ENCODE measurements at regions not wholly inside any gene's neighbourhood (a gene's known extent, or its start where the extent isn't known, plus 50 kb on each side); places are given as distances from the start of the nearest gene placed in this dataset.

GRCh38 chr1:232486006-232486405 lies 143.9 kb downstream of the SIPA1L2 start:
- TF ChIP-seq EP300 (IDR thresholded peaks at IDR 0.05; ENCODE audit: borderline replicate concordance) (no peak), FOXM1 (IDR thresholded peaks at IDR 0.05; ENCODE audit: borderline replicate concordance, low read depth) (no peak), CEBPB (IDR thresholded peaks at IDR 0.05) (no peak), CREB1 (IDR thresholded peaks at IDR 0.05; ENCODE audit: low read depth) (no peak), TAF1 (IDR thresholded peaks at IDR 0.05; ENCODE audit: low read depth) (no peak), NFIC (IDR thresholded peaks at IDR 0.05) (no peak), RAD21 (IDR thresholded peaks at IDR 0.05; ENCODE audit: low read depth) (no peak), REST (IDR thresholded peaks at IDR 0.05; ENCODE audit: low read depth) (no peak), TEAD4 (IDR thresholded peaks at IDR 0.05) (no peak), TCF12 (IDR thresholded peaks at IDR 0.05; ENCODE audit: low read depth) (no peak), YY1 (IDR thresholded peaks at IDR 0.05; ENCODE audit: low read depth) (no peak)
